ENCODE measurements at regions not wholly inside any gene's neighbourhood (a gene's known extent, or its start where the extent isn't known, plus 50 kb on each side); places are given as distances from the start of the nearest gene placed in this dataset.

GRCh38 chr12:19572920-19573558 lies 133.7 kb downstream of the AEBP2 start:
- Histone ChIP-seq H2AFZ (ENCODE audit: insufficient read depth, low read depth, low read length, poor library complexity, severe bottlenecking) (no peak overlapping the region), H3K9me3 (ENCODE audit: control extremely low read depth in 1 of 3, control insufficient read depth in 2 of 3, insufficient read depth in 1 of 3, low read length in 2 of 3) (no peaks in the 10 kb centered on the region), H4K20me1 (ENCODE audit: control insufficient read depth, insufficient read depth, low read length, poor library complexity, severe bottlenecking) (no peaks in the 10 kb centered on the region), H3K9ac (ENCODE audit: low read length) (no peak overlapping the region), H3K27me3 (replicated peaks in 1 of 4; ENCODE audit: control extremely low read depth in 1 of 4, control insufficient read depth in 3 of 4, insufficient read depth in 4 of 4, low read length in 3 of 4) (no peaks in the 10 kb centered on the region), H3K4me1 (ENCODE audit: control insufficient read depth in 2 of 2, insufficient read depth in 2 of 2, low read length in 2 of 2) (no peaks in the 10 kb centered on the region), H3K4me3 (ENCODE audit: control extremely low read depth in 1 of 5, extremely low read depth in 1 of 5, insufficient read depth in 1 of 5, low read depth in 2 of 5, low read length in 4 of 5) (no peak overlapping the region), H3K27ac (ENCODE audit: low read length in 2 of 2) (no peak overlapping the region), H3K4me2 (replicated peaks; ENCODE audit: low read depth, low read length, poor library complexity, severe bottlenecking) (no peak overlapping the region), H3K79me2 (ENCODE audit: control insufficient read depth, insufficient read depth, low read length) (no peaks in the 10 kb centered on the region), H3K36me3 (replicated peaks in 1 of 2; ENCODE audit: control extremely low read depth in 1 of 2, control insufficient read depth in 1 of 2, extremely low read depth in 1 of 2, insufficient read depth in 2 of 2, low read length in 1 of 2) (no peaks in the 10 kb centered on the region)
- H3K4me3 Mint-ChIP-seq = no peak overlapping the region
- no peaks in the 10 kb centered on the region for H3K27me3 Mint-ChIP-seq
- intact Hi-C loops (cut with micrococcal nuclease) = no loop called here
- DNase-seq (no peak), ATAC-seq (ENCODE audit: low read depth) (no peak)
- ChIA-PET CTCF (no interaction called here), POLR2A (no interaction called here)
- no peaks in the 10 kb centered on the region for H3K9me3 Mint-ChIP-seq (ENCODE audit: insufficient read depth)
- WGBS (ENCODE audit: insufficient coverage) = 87% methylated on average over 16 of the region's 16 CpGs
- H3K4me1 Mint-ChIP-seq = no peaks in the 10 kb centered on the region
- no peak overlapping the region for H3K27ac Mint-ChIP-seq
- TF ChIP-seq CTCF (IDR thresholded peaks at IDR 0.05) (no peak), EZH2 (IDR thresholded peaks at IDR 0.05; ENCODE audit: borderline replicate concordance, insufficient read depth, low read depth, low read length, poor library complexity, severe bottlenecking) (no peak)

- no peak overlapping the region for H3K4me3 ChIP-seq (ENCODE audit: control extremely low read depth in 1 of 5, extremely low read depth in 1 of 5, insufficient read depth in 1 of 5, low read depth in 2 of 5, low read length in 4 of 5)
- no peaks in the 10 kb centered on the region for H3K9me3 Mint-ChIP-seq (ENCODE audit: insufficient read depth)
- no peaks in the 10 kb centered on the region for H3K4me1 Mint-ChIP-seq
- H3K4me3 Mint-ChIP-seq = no peak overlapping the region
- TF ChIP-seq CTCF (IDR thresholded peaks at IDR 0.05) = no peak
- TF ChIP-seq EZH2 (IDR thresholded peaks at IDR 0.05; ENCODE audit: borderline replicate concordance, insufficient read depth, low read depth, low read length, poor library complexity, severe bottlenecking) = no peak
- no peaks in the 10 kb centered on the region for H3K27me3 ChIP-seq (replicated peaks in 1 of 4; ENCODE audit: control extremely low read depth in 1 of 4, control insufficient read depth in 3 of 4, insufficient read depth in 4 of 4, low read length in 3 of 4)
- no peaks in the 10 kb centered on the region for H3K79me2 ChIP-seq (ENCODE audit: control insufficient read depth, insufficient read depth, low read length)
- H3K27ac ChIP-seq (ENCODE audit: low read length in 2 of 2) = no peak overlapping the region
- no peaks in the 10 kb centered on the region for H4K20me1 ChIP-seq (ENCODE audit: control insufficient read depth, insufficient read depth, low read length, poor library complexity, severe bottlenecking)
- DNase-seq (no peak), ATAC-seq (ENCODE audit: low read depth) (no peak)
- no peaks in the 10 kb centered on the region for H3K9me3 ChIP-seq (ENCODE audit: control extremely low read depth in 1 of 3, control insufficient read depth in 2 of 3, insufficient read depth in 1 of 3, low read length in 2 of 3)
- no peak overlapping the region for H3K9ac ChIP-seq (ENCODE audit: low read length)
- 98% methylated on average over 8 of the region's 11 CpGs for WGBS (ENCODE audit: insufficient coverage)
- H3K27me3 Mint-ChIP-seq = no peaks in the 10 kb centered on the region
- H2AFZ ChIP-seq (ENCODE audit: insufficient read depth, low read depth, low read length, poor library complexity, severe bottlenecking) = no peak overlapping the region
- H3K36me3 ChIP-seq (replicated peaks in 1 of 2; ENCODE audit: control extremely low read depth in 1 of 2, control insufficient read depth in 1 of 2, extremely low read depth in 1 of 2, insufficient read depth in 2 of 2, low read length in 1 of 2) = no peaks in the 10 kb centered on the region
- no peak overlapping the region for H3K27ac Mint-ChIP-seq
- intact Hi-C loops (cut with micrococcal nuclease) = no loop called here
- no peaks in the 10 kb centered on the region for H3K4me1 ChIP-seq (ENCODE audit: control insufficient read depth in 2 of 2, insufficient read depth in 2 of 2, low read length in 2 of 2)
- ChIA-PET CTCF (no interaction called here), POLR2A (no interaction called here)
- no peak overlapping the region for H3K4me2 ChIP-seq (replicated peaks; ENCODE audit: low read depth, low read length, poor library complexity, severe bottlenecking)
Measured at GRCh38 chr12:19573866-19574265, 134.6 kb downstream of the AEBP2 start.

All from B cell (primary cell).